ENCODE measurements at regions not wholly inside any gene's neighbourhood (a gene's known extent, or its start where the extent isn't known, plus 50 kb on each side); places are given as distances from the start of the nearest gene placed in this dataset.

DNA sequence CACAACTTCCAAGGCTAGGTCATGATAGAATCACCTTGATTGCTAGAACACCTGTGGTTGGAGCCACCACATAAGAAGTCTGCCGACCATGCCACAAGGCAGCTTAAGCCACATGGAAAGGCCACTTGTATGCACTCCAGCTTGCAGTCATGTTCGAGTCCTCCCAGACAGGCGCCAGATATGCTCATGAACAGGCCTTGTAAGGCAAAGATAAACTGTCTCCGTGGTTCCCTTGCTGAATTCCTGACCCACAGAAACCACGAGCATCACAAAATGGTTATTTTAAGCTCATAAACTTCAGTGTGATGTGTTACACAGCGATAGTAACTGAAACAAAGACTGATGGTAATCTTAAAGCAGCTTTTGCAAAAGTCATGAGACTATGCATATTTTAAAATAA, 188.4 kb upstream of the DAPK1 start:
- Histone ChIP-seq H3K79me2 (ENCODE audit: insufficient read depth, low read depth, low read length) (no peaks in the 10 kb centered on the region), H2AFZ (ENCODE audit: low read length) (no peak overlapping the region), H4K20me1 (ENCODE audit: insufficient read depth, low read length) (no peaks in the 10 kb centered on the region), H3K9me3 (ENCODE audit: low read length) (no peaks in the 10 kb centered on the region), H3K27ac (ENCODE audit: low read depth, low read length, poor library complexity, severe bottlenecking) (no peak overlapping the region), H3K9me2 (ENCODE audit: insufficient read depth, low read length) (no peaks in the 10 kb centered on the region), H3K36me3 (ENCODE audit: insufficient read depth, low read length) (no peaks in the 10 kb centered on the region), H3K4me2 (ENCODE audit: low read length) (no peak overlapping the region), H3K4me3 (ENCODE audit: low read depth, low read length, poor library complexity, severe bottlenecking) (no peak overlapping the region), H3K4me1 (ENCODE audit: insufficient read depth, low read length, poor library complexity, severe bottlenecking) (no peaks in the 10 kb centered on the region)
- DNase-seq (ENCODE audit: low spot score): no peak
- TF ChIP-seq EZH2phosphoT487 (IDR thresholded peaks at IDR 0.05; ENCODE audit: borderline replicate concordance, low read depth, low read length): no peak
- TF ChIP-seq, protein P1, sequence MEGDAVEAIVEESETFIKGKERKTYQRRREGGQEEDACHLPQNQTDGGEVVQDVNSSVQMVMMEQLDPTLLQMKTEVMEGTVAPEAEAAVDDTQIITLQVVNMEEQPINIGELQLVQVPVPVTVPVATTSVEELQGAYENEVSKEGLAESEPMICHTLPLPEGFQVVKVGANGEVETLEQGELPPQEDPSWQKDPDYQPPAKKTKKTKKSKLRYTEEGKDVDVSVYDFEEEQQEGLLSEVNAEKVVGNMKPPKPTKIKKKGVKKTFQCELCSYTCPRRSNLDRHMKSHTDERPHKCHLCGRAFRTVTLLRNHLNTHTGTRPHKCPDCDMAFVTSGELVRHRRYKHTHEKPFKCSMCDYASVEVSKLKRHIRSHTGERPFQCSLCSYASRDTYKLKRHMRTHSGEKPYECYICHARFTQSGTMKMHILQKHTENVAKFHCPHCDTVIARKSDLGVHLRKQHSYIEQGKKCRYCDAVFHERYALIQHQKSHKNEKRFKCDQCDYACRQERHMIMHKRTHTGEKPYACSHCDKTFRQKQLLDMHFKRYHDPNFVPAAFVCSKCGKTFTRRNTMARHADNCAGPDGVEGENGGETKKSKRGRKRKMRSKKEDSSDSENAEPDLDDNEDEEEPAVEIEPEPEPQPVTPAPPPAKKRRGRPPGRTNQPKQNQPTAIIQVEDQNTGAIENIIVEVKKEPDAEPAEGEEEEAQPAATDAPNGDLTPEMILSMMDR (conservative IDR thresholded peaks at IDR 0.05; ENCODE audit: low read length): no peak
- intact Hi-C loops (cut with micrococcal nuclease; ENCODE audit: unreplicated experiment): no loop called here
- BruUV-seq (replicated peaks): no TSS peak
- ChIA-PET CTCF (ENCODE audit: unreplicated experiment) (no interaction called here), POLR2A (interaction anchor here (0.5 to 1.5 kb wide), 2 partner anchors 15 to 108 kb away, joined by 3 read pairs; no protein-coding TSS in a partner anchor)

DNA sequence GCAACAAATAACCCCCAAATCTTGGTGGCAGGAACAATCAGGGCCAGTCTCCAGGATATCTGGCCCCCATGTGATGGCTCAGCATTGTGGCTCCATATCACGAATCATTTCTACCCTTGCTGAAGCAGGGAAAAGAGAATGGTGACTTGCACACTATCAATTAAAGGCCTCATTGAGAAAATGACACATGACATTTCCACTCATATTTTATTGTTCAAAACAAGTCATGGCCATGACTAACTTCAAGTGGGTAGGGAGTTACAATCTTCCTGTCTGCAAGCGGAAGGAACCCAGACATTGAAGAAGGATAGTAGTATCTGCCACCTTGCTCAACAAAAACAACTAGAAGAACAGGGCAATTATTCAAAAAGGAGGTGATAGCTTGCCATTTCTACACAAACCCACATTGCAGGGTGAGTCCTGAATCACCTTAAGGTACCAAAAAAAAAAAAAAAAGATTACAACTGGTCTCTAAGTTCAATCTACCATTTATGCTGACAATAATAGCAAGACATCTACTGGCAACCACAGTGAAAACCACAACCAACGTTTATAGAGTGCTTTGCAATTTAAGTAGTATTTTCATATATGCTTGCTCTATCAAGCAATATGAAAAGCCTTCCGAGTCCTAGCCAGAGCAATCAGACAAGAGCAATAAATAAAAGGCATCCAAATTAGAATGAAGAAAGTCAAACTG, 186.7 kb upstream of the DAPK1 start:
- Histone ChIP-seq H4K20me1 (ENCODE audit: insufficient read depth, low read length) (no peaks in the 10 kb centered on the region), H3K27ac (ENCODE audit: low read depth, low read length, poor library complexity, severe bottlenecking) (no peak overlapping the region), H3K9me2 (ENCODE audit: insufficient read depth, low read length) (no peaks in the 10 kb centered on the region), H2AFZ (ENCODE audit: low read length) (no peak overlapping the region), H3K36me3 (ENCODE audit: insufficient read depth, low read length) (no peaks in the 10 kb centered on the region), H3K9me3 (ENCODE audit: low read length) (no peaks in the 10 kb centered on the region), H3K4me2 (ENCODE audit: low read length) (no peak overlapping the region), H3K4me1 (ENCODE audit: insufficient read depth, low read length, poor library complexity, severe bottlenecking) (no peaks in the 10 kb centered on the region), H3K79me2 (ENCODE audit: insufficient read depth, low read depth, low read length) (no peaks in the 10 kb centered on the region), H3K4me3 (ENCODE audit: low read depth, low read length, poor library complexity, severe bottlenecking) (no peak overlapping the region)
- BruUV-seq (replicated peaks): no TSS peak
- intact Hi-C loops (cut with micrococcal nuclease; ENCODE audit: unreplicated experiment): no loop called here
- no peak for DNase-seq (ENCODE audit: low spot score)
- CTCF ChIA-PET (ENCODE audit: unreplicated experiment): no interaction called here
- no peak for TF ChIP-seq EZH2phosphoT487 (IDR thresholded peaks at IDR 0.05; ENCODE audit: borderline replicate concordance, low read depth, low read length)
- TF ChIP-seq, protein P1 (conservative IDR thresholded peaks at IDR 0.05; ENCODE audit: low read length): no peak
- POLR2A ChIA-PET: interaction anchor here (0.7 kb wide), 2 partner anchors 46 to 370 kb away, joined by 3 read pairs; no protein-coding TSS in a partner anchor

DNA sequence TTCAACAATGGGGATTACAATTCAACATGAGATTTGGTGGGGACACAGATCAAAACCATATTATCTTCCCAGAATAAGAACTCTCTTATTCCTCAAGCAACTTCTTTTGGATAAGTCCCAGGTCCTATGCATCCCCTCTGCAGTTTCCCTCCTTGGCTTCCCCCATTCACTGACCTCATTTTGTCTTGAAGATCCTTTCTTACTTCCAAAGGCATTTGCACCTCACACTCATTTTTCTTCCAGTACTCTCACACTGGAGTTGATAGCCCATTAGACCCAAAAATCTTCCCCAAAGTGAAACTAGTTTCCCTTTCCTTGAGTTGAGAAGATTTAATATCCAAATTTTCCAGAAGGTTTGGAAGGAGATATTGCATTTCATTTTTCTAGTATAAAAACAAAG, 178.0 kb upstream of the DAPK1 start:
- no peaks in the 10 kb centered on the region for H4K20me1 ChIP-seq (ENCODE audit: insufficient read depth, low read length)
- ChIA-PET POLR2A (interaction anchor here (0.5 kb wide), 1 partner anchor 562 kb away, joined by 3 read pairs; no protein-coding TSS in a partner anchor), CTCF (ENCODE audit: unreplicated experiment) (no interaction called here)
- no peaks in the 10 kb centered on the region for H3K9me2 ChIP-seq (ENCODE audit: insufficient read depth, low read length)
- no peaks in the 10 kb centered on the region for H3K4me1 ChIP-seq (ENCODE audit: insufficient read depth, low read length, poor library complexity, severe bottlenecking)
- H3K79me2 ChIP-seq (ENCODE audit: insufficient read depth, low read depth, low read length): no peaks in the 10 kb centered on the region
- no peaks in the 10 kb centered on the region for H3K9me3 ChIP-seq (ENCODE audit: low read length)
- H3K4me3 ChIP-seq (ENCODE audit: low read depth, low read length, poor library complexity, severe bottlenecking): no peak overlapping the region
- H3K4me2 ChIP-seq (ENCODE audit: low read length): no peak overlapping the region
- H3K36me3 ChIP-seq (ENCODE audit: insufficient read depth, low read length): no peaks in the 10 kb centered on the region
- no peak overlapping the region for H3K27ac ChIP-seq (ENCODE audit: low read depth, low read length, poor library complexity, severe bottlenecking)
- TF ChIP-seq EZH2phosphoT487 (IDR thresholded peaks at IDR 0.05; ENCODE audit: borderline replicate concordance, low read depth, low read length): no peak
- TF ChIP-seq, protein P1 (conservative IDR thresholded peaks at IDR 0.05; ENCODE audit: low read length): no peak
- DNase-seq (ENCODE audit: low spot score): no peak
- H2AFZ ChIP-seq (ENCODE audit: low read length): no peak overlapping the region
- intact Hi-C loops (cut with micrococcal nuclease; ENCODE audit: unreplicated experiment): loop anchor here (5.0 to 10.0 kb wide), 2 partner anchors 835 to 887 kb away; no protein-coding TSS in a partner anchor
- no TSS peak for BruUV-seq (replicated peaks)

Measured in OCI-LY7 (cell line).